ENCODE measurements at regions not wholly inside any gene's neighbourhood (a gene's known extent, or its start where the extent isn't known, plus 50 kb on each side); places are given as distances from the start of the nearest gene placed in this dataset.

GRCh38 chr10:10780746-10781145 lies 236.9 kb upstream of the CELF2 start:
- ATAC-seq = no peak

GRCh38 chr10:10782603-10783002 lies 235.1 kb upstream of the CELF2 start:
- H3K9me3 Mint-ChIP-seq = peaks cover 8% of the 10 kb centered on the region
- no peak overlapping the region for H3K27ac Mint-ChIP-seq
- H3K27me3 Mint-ChIP-seq = peaks cover 22% of the 10 kb centered on the region
- ATAC-seq = no peak
- H3K4me3 Mint-ChIP-seq = no peak overlapping the region
- no peaks in the 10 kb centered on the region for H3K36me3 Mint-ChIP-seq
- H3K4me1 Mint-ChIP-seq = no peaks in the 10 kb centered on the region

More at GRCh38 chr10:10780746-10781145, 236.9 kb upstream of the CELF2 start:
- Mint-ChIP-seq H3K9me3 (peaks cover 13% of the 10 kb centered on the region), H3K4me1 (no peaks in the 10 kb centered on the region), H3K4me3 (no peak overlapping the region), H3K27me3 (peaks cover 33% of the 10 kb centered on the region), H3K27ac (no peak overlapping the region), H3K36me3 (no peaks in the 10 kb centered on the region)

DNA sequence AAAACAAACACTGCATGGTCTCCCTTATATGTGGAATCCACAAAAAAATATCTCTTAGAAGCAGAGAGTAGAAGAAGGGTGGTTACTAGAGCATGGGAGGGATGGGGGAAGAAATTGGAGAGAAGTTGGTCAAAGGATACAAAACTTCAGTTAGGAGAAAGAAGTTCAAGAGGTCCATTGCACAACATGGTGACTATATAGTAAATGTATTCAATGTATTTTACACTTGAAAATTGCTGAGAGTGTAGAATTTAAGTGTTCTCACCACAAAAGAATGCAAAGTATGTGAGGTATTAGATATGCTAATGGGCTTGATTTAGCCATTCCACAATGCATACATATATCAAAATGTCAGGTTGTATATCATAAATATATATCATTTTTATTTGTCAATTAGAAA lies 232.0 kb upstream of the CELF2 start:
- no peak overlapping the region for H3K4me3 Mint-ChIP-seq
- H3K9me3 Mint-ChIP-seq = peaks cover 5% of the 10 kb centered on the region
- no peaks in the 10 kb centered on the region for H3K4me1 Mint-ChIP-seq
- ATAC-seq = no peak
- no peak overlapping the region for H3K27ac Mint-ChIP-seq
- H3K27me3 Mint-ChIP-seq = peaks cover 16% of the 10 kb centered on the region
- no peaks in the 10 kb centered on the region for H3K36me3 Mint-ChIP-seq

DNA sequence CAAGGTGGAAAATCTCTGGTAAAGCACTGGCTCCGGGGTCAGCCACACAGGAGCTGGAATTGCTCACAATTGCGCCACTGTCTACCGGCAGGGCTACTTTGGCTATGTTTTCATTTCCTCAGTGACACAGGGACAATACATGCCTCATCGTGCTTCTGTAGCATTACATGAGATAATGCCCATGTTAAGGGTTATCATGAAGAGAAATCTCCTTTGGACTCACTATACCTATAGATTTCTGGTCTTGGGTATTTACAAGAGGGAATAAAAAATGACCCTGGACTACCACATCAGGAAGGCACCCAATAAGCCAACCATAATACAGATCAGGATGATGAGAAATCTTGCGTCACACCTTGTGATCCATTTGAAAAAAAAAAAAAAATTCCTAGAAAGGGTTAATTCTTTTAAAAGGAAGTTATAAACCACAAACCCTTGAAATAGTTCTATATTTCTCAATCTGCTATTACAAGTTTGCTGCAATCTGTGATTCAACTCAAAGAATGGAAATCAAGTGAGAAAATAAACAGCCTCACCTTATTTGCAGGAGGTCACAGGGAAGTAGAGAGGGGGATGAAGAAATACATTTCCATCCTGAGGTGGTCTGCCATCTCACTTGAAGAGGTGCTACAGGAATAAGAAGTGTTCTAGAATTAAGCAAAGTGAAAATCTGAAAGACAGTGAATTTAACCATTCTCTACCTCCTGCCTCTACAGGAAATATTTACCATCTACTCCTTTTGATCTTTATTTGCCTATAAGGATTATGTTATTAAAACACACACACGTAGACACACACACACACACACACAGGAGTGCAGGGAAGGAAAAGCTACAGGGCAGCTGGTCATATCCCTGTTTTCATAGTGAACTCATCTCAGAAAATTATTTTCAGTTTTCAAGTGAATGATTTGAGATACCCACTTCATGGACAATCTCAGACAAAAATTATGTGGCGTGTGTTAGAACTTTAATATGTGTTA lies 231.3 kb upstream of the CELF2 start:
- H3K4me1 Mint-ChIP-seq = no peaks in the 10 kb centered on the region
- no peak overlapping the region for H3K27ac Mint-ChIP-seq
- ATAC-seq = no peak
- H3K27me3 Mint-ChIP-seq = peaks cover 19% of the 10 kb centered on the region
- peaks cover 5% of the 10 kb centered on the region for H3K9me3 Mint-ChIP-seq
- no peaks in the 10 kb centered on the region for H3K36me3 Mint-ChIP-seq
- no peak overlapping the region for H3K4me3 Mint-ChIP-seq

GRCh38 chr10:10787586-10787985 lies 230.1 kb upstream of the CELF2 start:
- Mint-ChIP-seq H3K36me3 (no peaks in the 10 kb centered on the region), H3K27me3 (peaks cover 31% of the 10 kb centered on the region), H3K9me3 (peaks cover 5% of the 10 kb centered on the region), H3K4me3 (no peak overlapping the region), H3K27ac (no peak overlapping the region), H3K4me1 (no peaks in the 10 kb centered on the region)
- no peak for ATAC-seq

DNA sequence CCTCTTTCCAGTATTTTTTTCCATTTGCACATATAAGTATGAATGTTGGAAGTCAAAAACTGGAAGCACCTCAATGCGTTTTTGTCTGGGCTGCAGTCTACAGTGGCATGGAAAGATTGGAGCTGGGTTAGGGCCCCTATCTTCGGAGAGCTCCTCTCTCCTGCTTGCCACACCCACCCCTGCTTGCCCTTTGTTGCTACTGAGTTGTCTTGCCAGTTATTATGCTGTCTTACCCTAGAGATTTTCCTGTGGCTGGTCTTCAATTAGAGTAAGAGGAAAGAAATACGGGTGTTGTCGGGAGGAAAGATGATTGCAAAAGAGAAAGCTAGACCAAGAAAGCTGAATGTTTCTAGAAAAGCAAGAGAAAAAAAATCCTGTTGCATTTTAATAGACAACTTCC lies 228.9 kb upstream of the CELF2 start:
- no peak for ATAC-seq
- Mint-ChIP-seq H3K4me1 (no peaks in the 10 kb centered on the region), H3K9me3 (peaks cover 5% of the 10 kb centered on the region), H3K27me3 (peaks cover 31% of the 10 kb centered on the region), H3K4me3 (no peak overlapping the region), H3K27ac (no peak overlapping the region), H3K36me3 (no peaks in the 10 kb centered on the region)

DNA sequence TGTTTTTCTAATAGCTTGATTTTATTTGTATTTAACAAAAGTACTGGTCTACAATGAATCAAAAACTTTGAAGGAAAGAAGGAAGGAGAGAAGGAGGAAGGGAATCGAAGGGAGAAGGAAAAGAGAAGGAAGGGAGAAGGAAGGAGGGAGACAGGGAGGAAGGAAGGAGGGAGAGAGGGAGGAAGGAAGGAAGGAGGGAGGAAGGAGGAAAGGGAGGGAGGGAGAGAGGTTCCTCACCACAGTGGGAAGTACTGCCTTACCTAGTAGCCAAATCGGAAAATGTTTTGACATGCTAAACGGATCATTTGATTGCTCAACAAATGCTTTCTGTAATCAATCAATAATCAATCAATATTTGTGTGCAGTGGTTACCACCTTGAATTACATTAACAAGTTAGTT lies 225.8 kb upstream of the CELF2 start:
- peaks cover 51% of the 10 kb centered on the region for H3K27me3 Mint-ChIP-seq
- ATAC-seq = no peak
- no peaks in the 10 kb centered on the region for H3K4me1 Mint-ChIP-seq
- H3K36me3 Mint-ChIP-seq = no peaks in the 10 kb centered on the region
- no peak overlapping the region for H3K27ac Mint-ChIP-seq
- no peak overlapping the region for H3K4me3 Mint-ChIP-seq
- H3K9me3 Mint-ChIP-seq = no peaks in the 10 kb centered on the region

DNA sequence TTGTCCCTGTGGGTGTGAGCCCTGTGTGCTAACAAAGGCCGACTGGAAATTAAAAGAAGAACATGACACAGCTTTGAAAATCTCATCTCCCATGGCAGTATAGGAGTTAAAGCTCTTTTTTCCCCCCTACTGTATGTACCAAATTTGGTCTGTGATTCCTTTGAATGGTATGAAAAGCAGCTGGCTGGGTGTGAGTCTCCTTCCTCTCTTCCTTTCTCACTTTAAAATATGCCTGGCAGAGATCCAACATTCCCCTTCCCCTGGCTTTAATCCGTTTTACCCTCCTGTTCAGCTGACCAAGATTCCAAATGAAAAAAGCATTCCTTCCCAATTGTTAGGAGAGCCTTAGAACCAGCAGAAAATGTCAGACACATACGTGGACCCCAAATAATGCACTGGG lies 225.0 kb upstream of the CELF2 start:
- ATAC-seq = no peak
- Mint-ChIP-seq H3K4me3 (no peak overlapping the region), H3K36me3 (no peaks in the 10 kb centered on the region), H3K27ac (no peak overlapping the region), H3K4me1 (no peaks in the 10 kb centered on the region), H3K27me3 (peaks cover 59% of the 10 kb centered on the region), H3K9me3 (no peaks in the 10 kb centered on the region)

- Mint-ChIP-seq H3K4me1 (no peaks in the 10 kb centered on the region), H3K36me3 (no peaks in the 10 kb centered on the region), H3K9me3 (no peaks in the 10 kb centered on the region), H3K4me3 (no peak overlapping the region), H3K27me3 (peaks cover 71% of the 10 kb centered on the region), H3K27ac (no peak overlapping the region)
- ATAC-seq = no peak
Observed at GRCh38 chr10:10794046-10794445, 223.6 kb upstream of the CELF2 start.

GRCh38 chr10:10794791-10795191 lies 222.9 kb upstream of the CELF2 start:
- Mint-ChIP-seq H3K36me3 (no peaks in the 10 kb centered on the region), H3K9me3 (no peaks in the 10 kb centered on the region), H3K27ac (no peak overlapping the region), H3K27me3 (peaks cover 71% of the 10 kb centered on the region), H3K4me1 (no peaks in the 10 kb centered on the region), H3K4me3 (no peak overlapping the region)
- ATAC-seq = no peak

- Mint-ChIP-seq H3K4me1 (no peaks in the 10 kb centered on the region), H3K27me3 (peaks cover 70% of the 10 kb centered on the region)
Observed at GRCh38 chr10:10796061-10796773, 221.5 kb upstream of the CELF2 start.

GRCh38 chr10:10796774-10797415 lies 220.8 kb upstream of the CELF2 start:
- Mint-ChIP-seq H3K27ac (no peak overlapping the region), H3K4me3 (no peak overlapping the region), H3K36me3 (no peaks in the 10 kb centered on the region), H3K9me3 (no peaks in the 10 kb centered on the region), H3K4me1 (no peaks in the 10 kb centered on the region), H3K27me3 (peaks cover 63% of the 10 kb centered on the region)
- no peak for ATAC-seq

More at GRCh38 chr10:10796061-10796773, 221.5 kb upstream of the CELF2 start:
- ATAC-seq = no peak
- Mint-ChIP-seq H3K27ac (no peak overlapping the region), H3K4me3 (no peak overlapping the region), H3K36me3 (no peaks in the 10 kb centered on the region), H3K9me3 (no peaks in the 10 kb centered on the region)

- Mint-ChIP-seq H3K27ac (no peak overlapping the region), H3K36me3 (no peaks in the 10 kb centered on the region), H3K4me3 (no peak overlapping the region), H3K27me3 (peaks cover 57% of the 10 kb centered on the region), H3K4me1 (no peaks in the 10 kb centered on the region), H3K9me3 (no peaks in the 10 kb centered on the region)
- no peak for ATAC-seq
Observed at GRCh38 chr10:10797513-10797912, 220.2 kb upstream of the CELF2 start.

DNA sequence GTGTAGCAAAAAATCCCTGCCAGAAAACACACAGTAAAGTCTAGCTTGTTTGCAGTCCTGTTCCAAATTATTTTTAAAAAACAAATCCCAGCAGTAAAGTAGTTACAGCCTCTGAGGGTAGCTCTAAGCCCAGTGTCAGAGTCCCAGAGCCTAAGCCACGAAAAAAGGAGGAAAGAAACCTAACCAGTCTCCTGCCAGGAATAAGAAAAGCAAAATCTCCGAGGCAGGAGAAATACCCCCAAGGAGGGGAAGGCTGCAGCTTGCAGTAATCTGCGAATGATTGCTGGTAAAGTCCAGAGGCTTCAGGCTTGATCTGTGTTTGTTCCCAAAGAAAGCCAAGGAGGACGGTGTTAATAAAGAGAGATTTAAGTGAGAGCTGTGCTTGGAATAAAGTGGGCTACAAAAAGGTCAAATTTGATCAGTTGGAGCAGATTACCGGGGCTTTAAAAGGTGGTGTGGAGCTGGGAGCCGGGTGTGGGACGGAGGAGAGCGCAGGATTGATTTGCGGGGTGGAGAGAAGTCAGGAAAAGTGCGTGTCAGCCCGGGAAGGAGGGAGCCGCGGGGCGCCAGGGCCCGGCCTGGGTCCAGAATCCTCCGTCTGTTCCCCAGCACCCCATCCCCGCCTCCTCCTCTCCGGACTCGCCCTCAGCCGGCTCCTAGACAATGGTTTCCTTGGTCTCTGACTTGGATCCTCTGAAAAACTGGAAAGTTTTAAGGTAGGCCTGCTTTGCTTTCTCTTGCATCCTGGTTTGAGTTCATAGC lies 219.4 kb upstream of the CELF2 start:
- Mint-ChIP-seq H3K4me3 (no peak overlapping the region), H3K36me3 (no peaks in the 10 kb centered on the region), H3K27me3 (peaks cover 50% of the 10 kb centered on the region), H3K27ac (no peak overlapping the region), H3K4me1 (no peaks in the 10 kb centered on the region), H3K9me3 (no peaks in the 10 kb centered on the region)
- ATAC-seq = no peak

GRCh38 chr10:10798864-10799192 lies 218.8 kb upstream of the CELF2 start:
- H3K9me3 Mint-ChIP-seq = no peaks in the 10 kb centered on the region
- H3K27ac Mint-ChIP-seq = no peak overlapping the region
- H3K4me3 Mint-ChIP-seq = no peak overlapping the region
- peaks cover 49% of the 10 kb centered on the region for H3K27me3 Mint-ChIP-seq
- H3K4me1 Mint-ChIP-seq = no peaks in the 10 kb centered on the region
- ATAC-seq = no peak
- no peaks in the 10 kb centered on the region for H3K36me3 Mint-ChIP-seq

Measured in stimulated activated memory B cell treated with anti-CD40 and anti-IgM and Interleukin-4, amounts not matched to agents 10 μg/mL and 1 μg/mL and 100 μg/mL, for 72 hours (primary cell).